ENCODE measurements at regions not wholly inside any gene's neighbourhood (a gene's known extent, or its start where the extent isn't known, plus 50 kb on each side); places are given as distances from the start of the nearest gene placed in this dataset.

DNA sequence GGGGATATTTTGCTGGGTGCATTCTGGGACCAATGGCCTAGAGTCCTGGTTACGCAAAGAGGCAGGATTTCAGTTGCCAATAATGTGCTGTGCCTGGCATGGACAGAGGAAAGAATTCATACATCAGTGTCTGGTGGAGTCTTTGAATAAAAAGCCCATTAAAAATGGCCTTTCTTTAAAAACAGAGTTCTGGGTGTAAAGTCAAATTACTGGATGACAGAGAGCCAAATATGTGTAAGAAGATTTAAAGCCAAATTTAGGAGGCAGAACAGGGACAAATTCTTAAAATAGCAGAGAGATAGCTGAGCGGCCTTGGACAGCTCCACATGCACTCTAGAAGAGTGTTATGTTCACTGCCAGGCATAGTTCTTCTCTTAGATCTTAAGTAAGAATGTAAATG is 60.8 kb upstream of the MEOX2 start:
- peak; percentile 17 for DNase-seq
- H3K18ac ChIP-seq (ENCODE audit: low read depth in 1 of 2, low read length in 2 of 2): no peak overlapping the region
- H3K4me2 ChIP-seq (ENCODE audit: low read length, poor library complexity, severe bottlenecking): no peak overlapping the region
- H2BK5ac ChIP-seq (ENCODE audit: low read depth, low read length, poor library complexity, severe bottlenecking): no peak overlapping the region
- no peak overlapping the region for H2AK5ac ChIP-seq (ENCODE audit: low read length, severe bottlenecking)
- H3K27me3 ChIP-seq (ENCODE audit: control insufficient read depth in 1 of 2, insufficient read depth in 1 of 2, low read length in 2 of 2): no peaks in the 10 kb centered on the region
- H2AFZ ChIP-seq (ENCODE audit: low read depth, low read length): no peak overlapping the region
- no peak overlapping the region for H4K8ac ChIP-seq (ENCODE audit: low read length)
- H3K23ac ChIP-seq (ENCODE audit: low read length in 2 of 2): no peak overlapping the region
- H3K4me1 ChIP-seq (ENCODE audit: control insufficient read depth, insufficient read depth, low read depth, low read length): no peaks in the 10 kb centered on the region
- H3K79me1 ChIP-seq (replicated peaks; ENCODE audit: low read length, poor library complexity, severe bottlenecking): no peaks in the 10 kb centered on the region
- no peak overlapping the region for H2BK15ac ChIP-seq (ENCODE audit: low read depth, poor library complexity, severe bottlenecking)
- no peak overlapping the region for H3K4ac ChIP-seq (ENCODE audit: low read depth in 1 of 2, low read length in 2 of 2)
- H3K27ac ChIP-seq (ENCODE audit: low read length, poor library complexity, severe bottlenecking): no peak overlapping the region
- no peak overlapping the region for H2BK120ac ChIP-seq (ENCODE audit: low read depth, low read length)
- H3K4me3 ChIP-seq (ENCODE audit: insufficient read depth in 1 of 2, low read depth in 1 of 2, low read length in 2 of 2): no peak overlapping the region
- no peak overlapping the region for H3K9ac ChIP-seq (ENCODE audit: low read length)
- no peak overlapping the region for H2BK12ac ChIP-seq (ENCODE audit: low read length in 2 of 2)
- H3K9me3 ChIP-seq (ENCODE audit: control insufficient read depth, low read length): no peaks in the 10 kb centered on the region
- no peaks in the 10 kb centered on the region for H3K36me3 ChIP-seq (ENCODE audit: control insufficient read depth in 1 of 2, insufficient read depth in 2 of 2, low read depth in 1 of 2, low read length in 2 of 2)
- H4K91ac ChIP-seq (ENCODE audit: low read length): no peak overlapping the region
- 65% methylated on average over 2 of the region's 2 CpGs for WGBS
- no peak overlapping the region for H3K14ac ChIP-seq (ENCODE audit: low read length in 2 of 2)

DNA sequence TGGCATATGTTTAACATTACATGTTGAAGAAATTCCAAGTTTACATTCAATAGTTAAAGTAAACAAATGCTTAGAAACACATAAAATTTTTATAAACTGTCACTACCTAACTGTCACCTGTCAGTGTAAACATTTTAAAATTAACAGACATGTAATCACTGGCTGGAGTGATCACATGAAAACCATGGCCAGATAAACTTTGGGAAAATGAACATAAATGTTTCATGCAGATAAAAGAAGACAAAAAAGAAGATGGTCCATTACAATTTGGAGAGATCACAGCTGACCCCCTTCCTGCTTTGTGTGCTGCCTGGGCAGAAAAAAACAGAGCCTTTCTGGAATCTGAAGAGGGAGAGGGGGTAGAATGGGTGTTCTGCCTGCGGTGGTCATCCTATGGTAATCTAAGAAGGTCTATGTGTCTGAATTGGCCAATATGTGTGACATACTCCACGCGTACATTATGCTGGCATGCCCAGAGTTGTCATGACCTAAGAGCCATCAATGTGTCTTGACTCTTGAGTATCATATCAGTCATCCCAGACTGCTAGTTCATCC is 57.5 kb upstream of the MEOX2 start:
- Histone ChIP-seq H3K23ac (ENCODE audit: low read length in 2 of 2) (no peak overlapping the region), H3K27ac (ENCODE audit: low read length, poor library complexity, severe bottlenecking) (no peak overlapping the region), H3K79me1 (replicated peaks; ENCODE audit: low read length, poor library complexity, severe bottlenecking) (no peaks in the 10 kb centered on the region), H2BK5ac (ENCODE audit: low read depth, low read length, poor library complexity, severe bottlenecking) (no peak overlapping the region), H2AFZ (ENCODE audit: low read depth, low read length) (no peak overlapping the region), H3K9me3 (ENCODE audit: control insufficient read depth, low read length) (no peaks in the 10 kb centered on the region), H3K4me1 (ENCODE audit: control insufficient read depth, insufficient read depth, low read depth, low read length) (no peaks in the 10 kb centered on the region), H3K36me3 (ENCODE audit: control insufficient read depth in 1 of 2, insufficient read depth in 2 of 2, low read depth in 1 of 2, low read length in 2 of 2) (no peaks in the 10 kb centered on the region), H2BK15ac (ENCODE audit: low read depth, poor library complexity, severe bottlenecking) (no peak overlapping the region), H3K4me3 (ENCODE audit: insufficient read depth in 1 of 2, low read depth in 1 of 2, low read length in 2 of 2) (no peak overlapping the region), H4K91ac (ENCODE audit: low read length) (no peak overlapping the region), H2BK120ac (ENCODE audit: low read depth, low read length) (no peak overlapping the region), H3K14ac (ENCODE audit: low read length in 2 of 2) (no peak overlapping the region), H3K27me3 (ENCODE audit: control insufficient read depth in 1 of 2, insufficient read depth in 1 of 2, low read length in 2 of 2) (no peaks in the 10 kb centered on the region), H2AK5ac (ENCODE audit: low read length, severe bottlenecking) (no peak overlapping the region), H3K4ac (ENCODE audit: low read depth in 1 of 2, low read length in 2 of 2) (no peak overlapping the region), H3K18ac (ENCODE audit: low read depth in 1 of 2, low read length in 2 of 2) (no peak overlapping the region), H2BK12ac (ENCODE audit: low read length in 2 of 2) (no peak overlapping the region), H3K9ac (ENCODE audit: low read length) (no peak overlapping the region), H4K8ac (ENCODE audit: low read length) (no peak overlapping the region), H3K4me2 (ENCODE audit: low read length, poor library complexity, severe bottlenecking) (no peak overlapping the region)
- WGBS: 91% methylated on average over 2 of the region's 3 CpGs
- DNase-seq: no peak

DNA sequence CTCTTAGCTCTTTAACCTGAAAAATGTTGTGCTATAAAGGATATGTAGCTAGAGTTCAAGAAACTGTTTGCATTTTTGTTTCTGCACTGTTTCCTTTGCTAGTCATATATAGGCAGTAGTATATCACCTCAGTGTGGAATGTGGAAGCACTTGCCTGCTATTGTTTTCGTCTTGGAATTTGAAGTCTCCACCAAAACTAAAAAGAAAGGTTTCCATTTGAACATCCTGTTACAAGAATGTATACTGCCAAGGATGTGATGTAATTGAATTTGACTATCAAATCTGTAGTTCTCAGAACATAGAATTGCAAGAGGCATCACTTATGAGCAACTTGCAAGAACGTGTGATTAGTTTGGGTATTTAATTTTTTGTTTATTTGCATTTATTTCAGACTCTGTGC is 51.1 kb upstream of the MEOX2 start:
- Histone ChIP-seq H2BK15ac (ENCODE audit: low read depth, poor library complexity, severe bottlenecking) (no peak overlapping the region), H3K4me1 (ENCODE audit: control insufficient read depth, insufficient read depth, low read depth, low read length) (no peaks in the 10 kb centered on the region), H3K36me3 (ENCODE audit: control insufficient read depth in 1 of 2, insufficient read depth in 2 of 2, low read depth in 1 of 2, low read length in 2 of 2) (no peaks in the 10 kb centered on the region), H3K9me3 (ENCODE audit: control insufficient read depth, low read length) (no peaks in the 10 kb centered on the region), H3K4ac (ENCODE audit: low read depth in 1 of 2, low read length in 2 of 2) (no peak overlapping the region), H3K9ac (ENCODE audit: low read length) (no peak overlapping the region), H3K27ac (ENCODE audit: low read length, poor library complexity, severe bottlenecking) (no peak overlapping the region), H3K79me1 (replicated peaks; ENCODE audit: low read length, poor library complexity, severe bottlenecking) (no peaks in the 10 kb centered on the region), H2BK120ac (ENCODE audit: low read depth, low read length) (no peak overlapping the region), H3K4me3 (ENCODE audit: insufficient read depth in 1 of 2, low read depth in 1 of 2, low read length in 2 of 2) (no peak overlapping the region), H3K27me3 (ENCODE audit: control insufficient read depth in 1 of 2, insufficient read depth in 1 of 2, low read length in 2 of 2) (no peaks in the 10 kb centered on the region), H3K18ac (ENCODE audit: low read depth in 1 of 2, low read length in 2 of 2) (no peak overlapping the region), H3K23ac (ENCODE audit: low read length in 2 of 2) (no peak overlapping the region), H4K91ac (ENCODE audit: low read length) (no peak overlapping the region), H4K8ac (ENCODE audit: low read length) (no peak overlapping the region), H2AFZ (ENCODE audit: low read depth, low read length) (no peak overlapping the region), H3K14ac (ENCODE audit: low read length in 2 of 2) (no peak overlapping the region), H3K4me2 (ENCODE audit: low read length, poor library complexity, severe bottlenecking) (no peak overlapping the region), H2BK5ac (ENCODE audit: low read depth, low read length, poor library complexity, severe bottlenecking) (no peak overlapping the region), H2BK12ac (ENCODE audit: low read length in 2 of 2) (no peak overlapping the region), H2AK5ac (ENCODE audit: low read length, severe bottlenecking) (no peak overlapping the region)
- no CpG with 5 or more reads among the region's 2 CpGs for WGBS
- DNase-seq: no peak

Measured in mesenchymal stem cell (in vitro differentiated cells and primary cell).